Ovary (tissue), 7 donors: ENCODE measurements at regions not wholly inside any gene's neighbourhood (a gene's known extent, or its start where the extent isn't known, plus 50 kb on each side); places are given as distances from the start of the nearest gene placed in this dataset.

Experiments
- DNase-seq, 5 donors: peaks; one replicate each; pipeline ENCODE4 v3.0.0-alpha.2; 2019 to 2020
- H3K27ac ChIP-seq, 2 donors: fragments of 200-600 bp; one replicate each; pipeline versions ENCODE4 v1.5.1 to v1.8.0; 2019 to 2022
- H3K27me3 ChIP-seq: fragments of 200-600 bp; one replicate; pipeline ENCODE4 v1.8.0; 2022
- H3K36me3 ChIP-seq: fragments of 200-600 bp; sonication (generic); one replicate; pipeline ENCODE4 v1.5.1; 2019
- H3K4me1 ChIP-seq: one replicate; pipeline ENCODE4 v1.8.1; 2013; ENCODE audit warnings: mild to moderate bottlenecking, moderate library complexity; ENCODE audit not compliant: insufficient read depth
- H3K4me3 ChIP-seq: fragments of 200-600 bp; sonication (generic); one replicate; pipeline ENCODE4 v1.5.1; 2017
- H3K9me3 ChIP-seq, 2 donors: fragments of 200-600 bp in 1 of 2; sonication (generic) in 1 of 2; one replicate each; pipeline versions ENCODE4 v1.5.1 to v1.8.1; 2013 to 2019; ENCODE audit warnings: mild to moderate bottlenecking in 1 of 2, moderate library complexity in 1 of 2
- EP300 ChIP-seq: sonication (generic); formaldehyde crosslinking; IDR thresholded peaks from one replicate; pipeline ENCODE4 v1.6.1; 2017; ENCODE audit warnings: antibody characterized with exemption
- POLR2A ChIP-seq: fragments of 450-650 bp; IDR thresholded peaks from one replicate; pipeline ENCODE4 v1.6.1; 2017; ENCODE audit warnings: antibody characterized with exemption, mild to moderate bottlenecking, moderate library complexity
- WGBS, 3 donors: extraction: QIAGEN DNeasy Blood & Tissue Kit in 1 of 3; methylation state at CpG; one replicate each; pipeline versions ENCODE4 v1.1.5 to v1.1.7; 2013 to 2017; 5-methylcytosine and 5-hydroxymethylcytosine counted together
- intact Hi-C, 4 donors: fragments of 100-400 bp; cut with DNase I; formaldehyde crosslinking; loops; one replicate each; pipeline versions ENCODE4 v1.11.0 to v1.15.1; 2022 to 2023
- TF ChIP-seq, protein P1 (sequence below), 3 donors: fragments of 450-650 bp in 2 of 3; fragments of 200-600 bp in 1 of 3; IDR thresholded peaks; one replicate each; pipeline versions ENCODE4 v1.5.1 to v1.8.0; 2016 to 2022; ENCODE audit warnings: antibody characterized with exemption in 3 of 3, mild to moderate bottlenecking in 1 of 3
- donor health status: DM: no; HTN: no; CAD: no; lungs with moderate emphysema.
- donor health status: DM: no; HTN: no; CAD: no.
- donor health status: Bipolar disorder and iron deficiency.
- donor health status: DM: no; HTN: no; CAD: no.
- donor health status: DM: yes; HTN: yes; CAD: no.

DNA sequence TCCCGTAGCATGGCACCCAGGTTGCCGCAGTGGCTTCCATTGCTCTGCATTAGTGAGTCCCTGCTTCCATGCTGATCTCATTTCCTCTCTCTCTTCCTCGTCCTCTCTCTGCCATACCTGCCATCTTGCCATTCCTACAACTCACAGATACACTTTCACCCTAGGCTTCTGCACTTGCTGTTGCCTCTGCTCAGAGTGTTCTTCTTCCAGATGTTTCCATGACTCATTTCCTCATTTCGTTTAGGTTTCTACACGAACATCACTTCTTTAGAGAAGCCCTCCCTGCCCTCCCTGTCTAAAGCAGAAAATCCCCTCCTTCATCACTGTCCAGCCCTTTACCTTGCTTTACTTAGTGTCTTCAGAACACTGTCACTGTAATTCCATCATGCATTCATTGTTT is 115.2 kb upstream of the WWC1 start:
- TF ChIP-seq EP300 (no peak), POLR2A (no peak)
- TF ChIP-seq, protein P1, sequence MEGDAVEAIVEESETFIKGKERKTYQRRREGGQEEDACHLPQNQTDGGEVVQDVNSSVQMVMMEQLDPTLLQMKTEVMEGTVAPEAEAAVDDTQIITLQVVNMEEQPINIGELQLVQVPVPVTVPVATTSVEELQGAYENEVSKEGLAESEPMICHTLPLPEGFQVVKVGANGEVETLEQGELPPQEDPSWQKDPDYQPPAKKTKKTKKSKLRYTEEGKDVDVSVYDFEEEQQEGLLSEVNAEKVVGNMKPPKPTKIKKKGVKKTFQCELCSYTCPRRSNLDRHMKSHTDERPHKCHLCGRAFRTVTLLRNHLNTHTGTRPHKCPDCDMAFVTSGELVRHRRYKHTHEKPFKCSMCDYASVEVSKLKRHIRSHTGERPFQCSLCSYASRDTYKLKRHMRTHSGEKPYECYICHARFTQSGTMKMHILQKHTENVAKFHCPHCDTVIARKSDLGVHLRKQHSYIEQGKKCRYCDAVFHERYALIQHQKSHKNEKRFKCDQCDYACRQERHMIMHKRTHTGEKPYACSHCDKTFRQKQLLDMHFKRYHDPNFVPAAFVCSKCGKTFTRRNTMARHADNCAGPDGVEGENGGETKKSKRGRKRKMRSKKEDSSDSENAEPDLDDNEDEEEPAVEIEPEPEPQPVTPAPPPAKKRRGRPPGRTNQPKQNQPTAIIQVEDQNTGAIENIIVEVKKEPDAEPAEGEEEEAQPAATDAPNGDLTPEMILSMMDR (IDR thresholded peaks at IDR 0.05) = no peak
- Histone ChIP-seq H3K9me3 (no peaks in the 10 kb centered on the region), H3K27ac (no peak overlapping the region), H3K36me3 (no peaks in the 10 kb centered on the region), H3K27me3 (no peaks in the 10 kb centered on the region), H3K4me1 (no peaks in the 10 kb centered on the region), H3K4me3 (no peak overlapping the region)
- no peak for DNase-seq
- WGBS, 3 donors = 73 to 81% (median 78%) methylated on average over 5 of the region's 5 CpGs
- intact Hi-C loops = no loop called here

- DNase-seq = no peak
- TF ChIP-seq EP300 (no peak), POLR2A (no peak)
- TF ChIP-seq, protein P1 (IDR thresholded peaks at IDR 0.05) = no peak
- Histone ChIP-seq H3K4me1 (no peaks in the 10 kb centered on the region), H3K9me3 (no peaks in the 10 kb centered on the region), H3K27me3 (no peaks in the 10 kb centered on the region), H3K27ac (no peak overlapping the region), H3K4me3 (no peak overlapping the region), H3K36me3 (no peaks in the 10 kb centered on the region)
- intact Hi-C loops = no loop called here
- 67 to 80% (median 76%) methylated on average over 3 of the region's 3 CpGs for WGBS, 3 donors
Measured at GRCh38 chr5:168176941-168177340, 114.5 kb upstream of the WWC1 start.

- no peak for DNase-seq
- H3K4me3 ChIP-seq = no peak overlapping the region
- no peak overlapping the region for H3K27ac ChIP-seq
- H3K36me3 ChIP-seq = no peaks in the 10 kb centered on the region
- intact Hi-C loops = no loop called here
- 52 to 65% (median 59%) methylated on average over 14 of the region's 14 CpGs for WGBS, 3 donors
- no peaks in the 10 kb centered on the region for H3K4me1 ChIP-seq
- no peaks in the 10 kb centered on the region for H3K27me3 ChIP-seq
- no peaks in the 10 kb centered on the region for H3K9me3 ChIP-seq
- TF ChIP-seq EP300 (no peak), POLR2A (no peak)
- TF ChIP-seq, protein P1 (IDR thresholded peaks at IDR 0.05) = no peak
Measured at GRCh38 chr5:168177831-168178450, 113.5 kb upstream of the WWC1 start.

- DNase-seq = no peak
- no peaks in the 10 kb centered on the region for H3K9me3 ChIP-seq
- no peak overlapping the region for H3K27ac ChIP-seq
- no peaks in the 10 kb centered on the region for H3K4me1 ChIP-seq
- intact Hi-C loops = no loop called here
- H3K27me3 ChIP-seq = no peaks in the 10 kb centered on the region
- no peak overlapping the region for H3K4me3 ChIP-seq
- 22 to 37% (median 29%) methylated on average over 1 of the region's 1 CpG for WGBS, 3 donors
- TF ChIP-seq EP300 = no peak
- TF ChIP-seq POLR2A = no peak
- TF ChIP-seq, protein P1 (IDR thresholded peaks at IDR 0.05) = no peak
- no peaks in the 10 kb centered on the region for H3K36me3 ChIP-seq
Measured at GRCh38 chr5:168179192-168179593, 112.3 kb upstream of the WWC1 start.
